DND-41 (cell line): ENCODE measurements at regions not wholly inside any gene's neighbourhood (a gene's known extent, or its start where the extent isn't known, plus 50 kb on each side); places are given as distances from the start of the nearest gene placed in this dataset.
"Not testable (repeated sequence)": the region's sequence is repeated elsewhere in the genome, so short reads cannot be mapped to it uniquely, and the experiment has no call there.

Source experiments
- ATAC-seq: fragments of 200-7000 bp; cut with Tn5 transposase; 3 replicates; pipeline ENCODE4 v1.9.1; 2021; ENCODE audit warnings: low read depth; ENCODE audit not compliant: insufficient read depth
- DNase-seq: peaks from one replicate; pipeline ENCODE4 v3.0.0-alpha.2; 2020
- H2AFZ ChIP-seq: 2 replicates; pipeline ENCODE4 v1.6.0; 2012; ENCODE audit warnings: low read depth, low read length
- H3K27ac ChIP-seq: 2 replicates; pipeline ENCODE4 v1.5.1; 2012; ENCODE audit warnings: low read length, inconsistent platforms
- H3K27me3 ChIP-seq: fragments of 200-600 bp; sonication (generic); 2 replicates; pipeline ENCODE4 v1.6.0; 2012; ENCODE audit warnings: low read length, mild to moderate bottlenecking, inconsistent platforms; ENCODE audit not compliant: insufficient read depth, poor library complexity
- H3K36me3 ChIP-seq: 2 replicates; pipeline ENCODE4 v1.5.1; 2012; ENCODE audit warnings: low read length, inconsistent platforms; ENCODE audit not compliant: insufficient read depth
- H3K4me1 ChIP-seq: 2 replicates; pipeline ENCODE4 v1.5.1; 2012; ENCODE audit warnings: mild to moderate bottlenecking, low read length; ENCODE audit not compliant: insufficient read depth
- H3K4me2 ChIP-seq: 2 replicates; pipeline ENCODE4 v1.6.0; 2012; ENCODE audit warnings: mild to moderate bottlenecking, moderate library complexity, low read length, inconsistent platforms; ENCODE audit not compliant: insufficient read depth
- H3K4me3 ChIP-seq, 2 experiments: fragments of 200-600 bp in 1 of 2; shearing (Covaris generic) in 1 of 2; 2 replicates each; pipeline ENCODE4 v1.5.1; 2012 to 2016; ENCODE audit warnings: inconsistent platforms in 2 of 2, low read length in 2 of 2, mild to moderate bottlenecking in 2 of 2, low read depth in 1 of 2, moderate library complexity in 1 of 2
- H3K79me2 ChIP-seq: 2 replicates; pipeline ENCODE4 v1.6.0; 2012; ENCODE audit warnings: low read length, inconsistent platforms; ENCODE audit not compliant: insufficient read depth
- H3K9ac ChIP-seq: 2 replicates; pipeline ENCODE4 v1.6.0; 2012; ENCODE audit warnings: low read depth, mild to moderate bottlenecking, inconsistent platforms, low read length, moderate library complexity
- H3K9me3 ChIP-seq: 2 replicates; pipeline ENCODE4 v1.5.1; 2012; ENCODE audit warnings: low read length, moderate library complexity, mild to moderate bottlenecking, inconsistent platforms; ENCODE audit not compliant: insufficient read depth, severe bottlenecking
- H4K20me1 ChIP-seq: 2 replicates; pipeline ENCODE4 v1.6.0; 2012; ENCODE audit warnings: low read length; ENCODE audit not compliant: insufficient read depth
- CTCF ChIP-seq: IDR thresholded peaks from 2 replicates; pipeline ENCODE4 v1.5.1; 2012; ENCODE audit warnings: borderline replicate concordance, low read length, moderate library complexity, mild to moderate bottlenecking; ENCODE audit not compliant: poor library complexity, severe bottlenecking; ENCODE audit errors: extremely low read depth
- EZH2 ChIP-seq: IDR thresholded peaks from 3 replicates; pipeline ENCODE4 v1.6.1; 2012; ENCODE audit warnings: borderline replicate concordance, low read depth, mild to moderate bottlenecking, moderate library complexity, low read length, inconsistent platforms; ENCODE audit not compliant: severe bottlenecking

- H3K4me2 ChIP-seq: no peak overlapping the region
- no peaks in the 10 kb centered on the region for H3K36me3 ChIP-seq
- no peak overlapping the region for H2AFZ ChIP-seq
- H3K4me3 ChIP-seq: no peak overlapping the region
- no peak for ATAC-seq
- no peak overlapping the region for H3K27ac ChIP-seq
- no peaks in the 10 kb centered on the region for H3K27me3 ChIP-seq
- DNase-seq: no peak
- no peak overlapping the region for H3K9ac ChIP-seq
- TF ChIP-seq EZH2 (no peak), CTCF (no peak)
- no peaks in the 10 kb centered on the region for H3K4me1 ChIP-seq
- no peaks in the 10 kb centered on the region for H4K20me1 ChIP-seq
- no peaks in the 10 kb centered on the region for H3K79me2 ChIP-seq
- H3K9me3 ChIP-seq: peaks cover 5% of the 10 kb centered on the region
These were observed 1387.2 kb downstream of the OLFM4 start for GRCh38 chr13:54415753-54416366.

GRCh38 chr13:54422946-54423345 lies 1394.3 kb downstream of the OLFM4 start:
- H3K4me3 ChIP-seq, H3K9me3 ChIP-seq, H4K20me1 ChIP-seq, H3K79me2 ChIP-seq, H3K4me2 ChIP-seq, H3K9ac ChIP-seq, H2AFZ ChIP-seq, H3K27me3 ChIP-seq, H3K4me1 ChIP-seq, H3K27ac ChIP-seq, DNase-seq, H3K36me3 ChIP-seq, ATAC-seq: not testable (repeated sequence)

GRCh38 chr13:54424344-54424743 lies 1395.7 kb downstream of the OLFM4 start:
- DNase-seq: no peak
- H3K4me1 ChIP-seq: no peaks in the 10 kb centered on the region
- no peak overlapping the region for H3K27ac ChIP-seq
- TF ChIP-seq CTCF: no peak
- no peak for TF ChIP-seq EZH2
- no peaks in the 10 kb centered on the region for H4K20me1 ChIP-seq
- no peaks in the 10 kb centered on the region for H3K79me2 ChIP-seq
- H3K27me3 ChIP-seq: no peaks in the 10 kb centered on the region
- no peaks in the 10 kb centered on the region for H3K36me3 ChIP-seq
- H3K4me3 ChIP-seq: no peak overlapping the region
- H2AFZ ChIP-seq: no peak overlapping the region
- no peak overlapping the region for H3K4me2 ChIP-seq
- ATAC-seq: no peak
- no peaks in the 10 kb centered on the region for H3K9me3 ChIP-seq
- no peak overlapping the region for H3K9ac ChIP-seq

GRCh38 chr13:54433493-54434206 lies 1405.0 kb downstream of the OLFM4 start:
- Histone ChIP-seq H3K27ac (no peak overlapping the region), H3K4me2 (no peak overlapping the region), H3K9ac (no peak overlapping the region), H3K4me3 (no peak overlapping the region), H3K9me3 (no peaks in the 10 kb centered on the region), H4K20me1 (no peaks in the 10 kb centered on the region), H3K4me1 (no peaks in the 10 kb centered on the region), H3K27me3 (no peaks in the 10 kb centered on the region), H3K36me3 (no peaks in the 10 kb centered on the region), H3K79me2 (no peaks in the 10 kb centered on the region), H2AFZ (no peak overlapping the region)
- TF ChIP-seq CTCF (no peak), EZH2 (no peak)
- DNase-seq (no peak), ATAC-seq (no peak)

- not testable (repeated sequence) for H4K20me1 ChIP-seq, H3K79me2 ChIP-seq, H3K4me1 ChIP-seq, H2AFZ ChIP-seq, H3K27me3 ChIP-seq, H3K9me3 ChIP-seq, DNase-seq, H3K4me2 ChIP-seq, H3K9ac ChIP-seq, H3K27ac ChIP-seq, H3K36me3 ChIP-seq, ATAC-seq, H3K4me3 ChIP-seq
These were observed 1412.3 kb downstream of the OLFM4 start for GRCh38 chr13:54440853-54441400.
